ENCODE measurements at regions not wholly inside any gene's neighbourhood (a gene's known extent, or its start where the extent isn't known, plus 50 kb on each side); places are given as distances from the start of the nearest gene placed in this dataset.

- DNase-seq, result no peak
- Histone ChIP-seq H3K27ac (ENCODE audit: insufficient read depth in 1 of 2, low read depth in 1 of 2, low read length in 2 of 2, poor library complexity in 1 of 2, severe bottlenecking in 2 of 2) (no peak overlapping the region), H3K4me3 (ENCODE audit: control insufficient read depth in 1 of 7, extremely low read depth in 1 of 7, insufficient read depth in 4 of 7, low read depth in 2 of 7, low read length in 6 of 7) (no peak overlapping the region), H3K9me3 (ENCODE audit: control extremely low read depth in 1 of 5, control insufficient read depth in 4 of 5, insufficient read depth in 2 of 5, low read depth in 1 of 5, low read length in 4 of 5) (peaks cover 0 to 3% (median 0%) of the 10 kb centered on the region in 5 experiments), H3K36me3 (ENCODE audit: control insufficient read depth in 4 of 4, insufficient read depth in 4 of 4, low read length in 3 of 4) (no peaks in the 10 kb centered on the region), H3K4me1 (ENCODE audit: control extremely low read depth in 1 of 4, control insufficient read depth in 4 of 4, insufficient read depth in 4 of 4, low read length in 3 of 4) (peaks cover 0 to 12% (median 7%) of the 10 kb centered on the region in 4 experiments), H3K27me3 (replicated peaks in 2 of 5; ENCODE audit: control insufficient read depth in 4 of 5, insufficient read depth in 5 of 5, low read length in 4 of 5) (peaks cover 0 to 11% (median 0%) of the 10 kb centered on the region in 5 experiments)
- 81% methylated on average over 4 of the region's 4 CpGs for WGBS (ENCODE audit: insufficient coverage)
- CTCF ChIA-PET, result interaction anchor here (0.6 kb wide), 1 partner anchor 233 kb away, joined by 5 read pairs; no protein-coding TSS in a partner anchor
- POLR2A ChIA-PET, result no interaction called here
Measured at GRCh38 chr10:29100505-29100904, 188.4 kb upstream of the LYZL1 start.

- POLR2A ChIA-PET, result no interaction called here
- CTCF ChIA-PET, result no interaction called here
- Histone ChIP-seq H3K4me3 (ENCODE audit: control insufficient read depth in 1 of 7, extremely low read depth in 1 of 7, insufficient read depth in 4 of 7, low read depth in 2 of 7, low read length in 6 of 7) (peak overlapping the region in 1 of 7 experiments; percentile 3), H3K9me3 (ENCODE audit: control extremely low read depth in 1 of 5, control insufficient read depth in 4 of 5, insufficient read depth in 2 of 5, low read depth in 1 of 5, low read length in 4 of 5) (peaks cover 0 to 3% (median 0%) of the 10 kb centered on the region in 5 experiments), H3K4me1 (ENCODE audit: control extremely low read depth in 1 of 4, control insufficient read depth in 4 of 4, insufficient read depth in 4 of 4, low read length in 3 of 4) (peaks cover 0 to 18% (median 10%) of the 10 kb centered on the region in 4 experiments), H3K27me3 (replicated peaks in 2 of 5; ENCODE audit: control insufficient read depth in 4 of 5, insufficient read depth in 5 of 5, low read length in 4 of 5) (peaks cover 0 to 8% (median 0%) of the 10 kb centered on the region in 5 experiments), H3K27ac (ENCODE audit: insufficient read depth in 1 of 2, low read depth in 1 of 2, low read length in 2 of 2, poor library complexity in 1 of 2, severe bottlenecking in 2 of 2) (no peak overlapping the region), H3K36me3 (ENCODE audit: control insufficient read depth in 4 of 4, insufficient read depth in 4 of 4, low read length in 3 of 4) (no peaks in the 10 kb centered on the region)
- peak in 2 of 3 donors; percentile 43 to 54 for DNase-seq
- WGBS (ENCODE audit: insufficient coverage), result 0% methylated on average over 4 of the region's 4 CpGs
Measured at GRCh38 chr10:29102233-29102632, 186.6 kb upstream of the LYZL1 start.

GRCh38 chr10:29102636-29103035 is 186.2 kb upstream of the LYZL1 start:
- H3K4me3 ChIP-seq (ENCODE audit: control insufficient read depth in 1 of 7, extremely low read depth in 1 of 7, insufficient read depth in 4 of 7, low read depth in 2 of 7, low read length in 6 of 7), result peak overlapping the region in 1 of 7 experiments; percentile 3
- 96% methylated on average over 2 of the region's 3 CpGs for WGBS (ENCODE audit: insufficient coverage)
- DNase-seq, result no peak
- H3K9me3 ChIP-seq (ENCODE audit: control extremely low read depth in 1 of 5, control insufficient read depth in 4 of 5, insufficient read depth in 2 of 5, low read depth in 1 of 5, low read length in 4 of 5), result peaks cover 0 to 3% (median 0%) of the 10 kb centered on the region in 5 experiments
- POLR2A ChIA-PET, result no interaction called here
- CTCF ChIA-PET, result no interaction called here
- H3K36me3 ChIP-seq (ENCODE audit: control insufficient read depth in 4 of 4, insufficient read depth in 4 of 4, low read length in 3 of 4), result no peaks in the 10 kb centered on the region
- peaks cover 0 to 6% (median 0%) of the 10 kb centered on the region in 5 experiments for H3K27me3 ChIP-seq (replicated peaks in 2 of 5; ENCODE audit: control insufficient read depth in 4 of 5, insufficient read depth in 5 of 5, low read length in 4 of 5)
- H3K4me1 ChIP-seq (ENCODE audit: control extremely low read depth in 1 of 4, control insufficient read depth in 4 of 4, insufficient read depth in 4 of 4, low read length in 3 of 4), result peaks cover 0 to 18% (median 10%) of the 10 kb centered on the region in 4 experiments
- H3K27ac ChIP-seq (ENCODE audit: insufficient read depth in 1 of 2, low read depth in 1 of 2, low read length in 2 of 2, poor library complexity in 1 of 2, severe bottlenecking in 2 of 2), result no peak overlapping the region

- Histone ChIP-seq H3K4me3 (ENCODE audit: control insufficient read depth in 1 of 7, extremely low read depth in 1 of 7, insufficient read depth in 4 of 7, low read depth in 2 of 7, low read length in 6 of 7) (no peak overlapping the region), H3K27ac (ENCODE audit: insufficient read depth in 1 of 2, low read depth in 1 of 2, low read length in 2 of 2, poor library complexity in 1 of 2, severe bottlenecking in 2 of 2) (no peak overlapping the region), H3K4me1 (ENCODE audit: control extremely low read depth in 1 of 4, control insufficient read depth in 4 of 4, insufficient read depth in 4 of 4, low read length in 3 of 4) (peaks cover 0 to 18% (median 10%) of the 10 kb centered on the region in 4 experiments), H3K9me3 (ENCODE audit: control extremely low read depth in 1 of 5, control insufficient read depth in 4 of 5, insufficient read depth in 2 of 5, low read depth in 1 of 5, low read length in 4 of 5) (no peaks in the 10 kb centered on the region), H3K36me3 (ENCODE audit: control insufficient read depth in 4 of 4, insufficient read depth in 4 of 4, low read length in 3 of 4) (no peaks in the 10 kb centered on the region), H3K27me3 (replicated peaks in 2 of 5; ENCODE audit: control insufficient read depth in 4 of 5, insufficient read depth in 5 of 5, low read length in 4 of 5) (peaks cover 0 to 6% (median 0%) of the 10 kb centered on the region in 5 experiments)
- ChIA-PET POLR2A (no interaction called here), CTCF (no interaction called here)
- DNase-seq, result no peak
- WGBS (ENCODE audit: insufficient coverage), result 100% methylated on average over 3 of the region's 7 CpGs
Measured at GRCh38 chr10:29104661-29105399, 184.0 kb upstream of the LYZL1 start.

GRCh38 chr10:29105516-29106215 is 183.2 kb upstream of the LYZL1 start:
- POLR2A ChIA-PET, result no interaction called here
- Histone ChIP-seq H3K27me3 (replicated peaks in 2 of 5; ENCODE audit: control insufficient read depth in 4 of 5, insufficient read depth in 5 of 5, low read length in 4 of 5) (peaks cover 0 to 3% (median 0%) of the 10 kb centered on the region in 5 experiments), H3K9me3 (ENCODE audit: control extremely low read depth in 1 of 5, control insufficient read depth in 4 of 5, insufficient read depth in 2 of 5, low read depth in 1 of 5, low read length in 4 of 5) (no peaks in the 10 kb centered on the region), H3K36me3 (ENCODE audit: control insufficient read depth in 4 of 4, insufficient read depth in 4 of 4, low read length in 3 of 4) (no peaks in the 10 kb centered on the region), H3K27ac (ENCODE audit: insufficient read depth in 1 of 2, low read depth in 1 of 2, low read length in 2 of 2, poor library complexity in 1 of 2, severe bottlenecking in 2 of 2) (no peak overlapping the region), H3K4me1 (ENCODE audit: control extremely low read depth in 1 of 4, control insufficient read depth in 4 of 4, insufficient read depth in 4 of 4, low read length in 3 of 4) (peaks cover 0 to 18% (median 10%) of the 10 kb centered on the region in 4 experiments), H3K4me3 (ENCODE audit: control insufficient read depth in 1 of 7, extremely low read depth in 1 of 7, insufficient read depth in 4 of 7, low read depth in 2 of 7, low read length in 6 of 7) (no peak overlapping the region)
- peak in 1 of 3 donors; percentile 11 for DNase-seq
- no CpG with 5 or more reads among the region's 4 CpGs for WGBS (ENCODE audit: insufficient coverage)
- CTCF ChIA-PET, result interaction anchor here (0.5 to 0.7 kb wide), 2 partner anchors 12 to 92 kb away, joined by 3 read pairs; no protein-coding TSS in a partner anchor

GRCh38 chr10:29106287-29106686 is 182.6 kb upstream of the LYZL1 start:
- Histone ChIP-seq H3K36me3 (ENCODE audit: control insufficient read depth in 4 of 4, insufficient read depth in 4 of 4, low read length in 3 of 4) (no peaks in the 10 kb centered on the region), H3K4me1 (ENCODE audit: control extremely low read depth in 1 of 4, control insufficient read depth in 4 of 4, insufficient read depth in 4 of 4, low read length in 3 of 4) (peaks cover 0 to 18% (median 10%) of the 10 kb centered on the region in 4 experiments), H3K27ac (ENCODE audit: insufficient read depth in 1 of 2, low read depth in 1 of 2, low read length in 2 of 2, poor library complexity in 1 of 2, severe bottlenecking in 2 of 2) (no peak overlapping the region), H3K27me3 (replicated peaks in 2 of 5; ENCODE audit: control insufficient read depth in 4 of 5, insufficient read depth in 5 of 5, low read length in 4 of 5) (peaks cover 0 to 3% (median 0%) of the 10 kb centered on the region in 5 experiments), H3K9me3 (ENCODE audit: control extremely low read depth in 1 of 5, control insufficient read depth in 4 of 5, insufficient read depth in 2 of 5, low read depth in 1 of 5, low read length in 4 of 5) (no peaks in the 10 kb centered on the region), H3K4me3 (ENCODE audit: control insufficient read depth in 1 of 7, extremely low read depth in 1 of 7, insufficient read depth in 4 of 7, low read depth in 2 of 7, low read length in 6 of 7) (no peak overlapping the region)
- CTCF ChIA-PET, result interaction anchor here (0.5 to 0.7 kb wide), 2 partner anchors 12 to 93 kb away, joined by 3 read pairs; no protein-coding TSS in a partner anchor
- POLR2A ChIA-PET, result no interaction called here
- DNase-seq, result peak in 2 of 3 donors; percentile 29 to 42
- WGBS (ENCODE audit: insufficient coverage), result 0% methylated on average over 3 of the region's 4 CpGs
